ENCODE measurements at regions not wholly inside any gene's neighbourhood (a gene's known extent, or its start where the extent isn't known, plus 50 kb on each side); places are given as distances from the start of the nearest gene placed in this dataset.

- Mint-ChIP-seq H3K27me3 (ENCODE audit: low read depth) (no peaks in the 10 kb centered on the region), H3K4me1 (ENCODE audit: low read depth) (no peaks in the 10 kb centered on the region), H3K27ac (no peak overlapping the region), H3K9me3 (no peaks in the 10 kb centered on the region), H3K4me3 (ENCODE audit: low read depth) (no peak overlapping the region), H3K36me3 (ENCODE audit: low read depth) (no peaks in the 10 kb centered on the region)
- intact Hi-C loops (cut with micrococcal nuclease) = no loop called here
- DNase-seq (ENCODE audit: low spot score) = no peak
These were observed 307.5 kb upstream of the SULF2 start for GRCh38 chr20:48092596-48093280.

- H3K4me3 Mint-ChIP-seq (ENCODE audit: low read depth) = no peak overlapping the region
- no peak overlapping the region for H3K27ac Mint-ChIP-seq
- intact Hi-C loops (cut with micrococcal nuclease) = no loop called here
- H3K9me3 Mint-ChIP-seq = no peaks in the 10 kb centered on the region
- H3K36me3 Mint-ChIP-seq (ENCODE audit: low read depth) = no peaks in the 10 kb centered on the region
- no peaks in the 10 kb centered on the region for H3K4me1 Mint-ChIP-seq (ENCODE audit: low read depth)
- H3K27me3 Mint-ChIP-seq (ENCODE audit: low read depth) = no peaks in the 10 kb centered on the region
- DNase-seq (ENCODE audit: low spot score) = no peak
These were observed 305.5 kb upstream of the SULF2 start for GRCh38 chr20:48090784-48091183.

GRCh38 chr20:48090314-48090713 is 305.0 kb upstream of the SULF2 start:
- intact Hi-C loops (cut with micrococcal nuclease) = no loop called here
- Mint-ChIP-seq H3K9me3 (no peaks in the 10 kb centered on the region), H3K27ac (no peak overlapping the region), H3K4me3 (ENCODE audit: low read depth) (no peak overlapping the region), H3K36me3 (ENCODE audit: low read depth) (no peaks in the 10 kb centered on the region), H3K27me3 (ENCODE audit: low read depth) (peaks cover 2% of the 10 kb centered on the region), H3K4me1 (ENCODE audit: low read depth) (no peaks in the 10 kb centered on the region)
- DNase-seq (ENCODE audit: low spot score) = no peak

- no peaks in the 10 kb centered on the region for H3K4me1 Mint-ChIP-seq (ENCODE audit: low read depth)
- H3K9me3 Mint-ChIP-seq = no peaks in the 10 kb centered on the region
- H3K27me3 Mint-ChIP-seq (ENCODE audit: low read depth) = peaks cover under 1% of the 10 kb centered on the region
- no peak for DNase-seq (ENCODE audit: low spot score)
- H3K36me3 Mint-ChIP-seq (ENCODE audit: low read depth) = no peaks in the 10 kb centered on the region
- intact Hi-C loops (cut with micrococcal nuclease) = no loop called here
- H3K4me3 Mint-ChIP-seq (ENCODE audit: low read depth) = no peak overlapping the region
- no peak overlapping the region for H3K27ac Mint-ChIP-seq
These were observed 295.3 kb upstream of the SULF2 start for GRCh38 chr20:48080583-48080982.

GRCh38 chr20:48079028-48079427 is 293.7 kb upstream of the SULF2 start:
- H3K4me1 Mint-ChIP-seq (ENCODE audit: low read depth) = no peaks in the 10 kb centered on the region
- no peak overlapping the region for H3K4me3 Mint-ChIP-seq (ENCODE audit: low read depth)
- no peaks in the 10 kb centered on the region for H3K36me3 Mint-ChIP-seq (ENCODE audit: low read depth)
- no peak overlapping the region for H3K27ac Mint-ChIP-seq
- DNase-seq (ENCODE audit: low spot score) = no peak
- no peaks in the 10 kb centered on the region for H3K27me3 Mint-ChIP-seq (ENCODE audit: low read depth)
- H3K9me3 Mint-ChIP-seq = no peaks in the 10 kb centered on the region
- intact Hi-C loops (cut with micrococcal nuclease) = no loop called here

- H3K9me3 Mint-ChIP-seq = no peaks in the 10 kb centered on the region
- H3K27me3 Mint-ChIP-seq (ENCODE audit: low read depth) = no peaks in the 10 kb centered on the region
- intact Hi-C loops (cut with micrococcal nuclease) = no loop called here
- H3K4me3 Mint-ChIP-seq (ENCODE audit: low read depth) = no peak overlapping the region
- H3K4me1 Mint-ChIP-seq (ENCODE audit: low read depth) = no peaks in the 10 kb centered on the region
- DNase-seq (ENCODE audit: low spot score) = no peak
- H3K36me3 Mint-ChIP-seq (ENCODE audit: low read depth) = no peaks in the 10 kb centered on the region
- H3K27ac Mint-ChIP-seq = no peak overlapping the region
These were observed 291.5 kb upstream of the SULF2 start for GRCh38 chr20:48076747-48077146.

GRCh38 chr20:48076247-48076646 is 291.0 kb upstream of the SULF2 start:
- H3K9me3 Mint-ChIP-seq = no peaks in the 10 kb centered on the region
- H3K36me3 Mint-ChIP-seq (ENCODE audit: low read depth) = no peaks in the 10 kb centered on the region
- H3K27me3 Mint-ChIP-seq (ENCODE audit: low read depth) = no peaks in the 10 kb centered on the region
- H3K27ac Mint-ChIP-seq = no peak overlapping the region
- H3K4me3 Mint-ChIP-seq (ENCODE audit: low read depth) = no peak overlapping the region
- H3K4me1 Mint-ChIP-seq (ENCODE audit: low read depth) = no peaks in the 10 kb centered on the region
- no peak for DNase-seq (ENCODE audit: low spot score)
- intact Hi-C loops (cut with micrococcal nuclease) = no loop called here

GRCh38 chr20:48075591-48076174 is 290.4 kb upstream of the SULF2 start:
- Mint-ChIP-seq H3K4me1 (ENCODE audit: low read depth) (no peaks in the 10 kb centered on the region), H3K27ac (no peak overlapping the region), H3K9me3 (no peaks in the 10 kb centered on the region), H3K36me3 (ENCODE audit: low read depth) (no peaks in the 10 kb centered on the region), H3K27me3 (ENCODE audit: low read depth) (no peaks in the 10 kb centered on the region), H3K4me3 (ENCODE audit: low read depth) (no peak overlapping the region)
- DNase-seq (ENCODE audit: low spot score) = no peak
- intact Hi-C loops (cut with micrococcal nuclease) = no loop called here

- intact Hi-C loops (cut with micrococcal nuclease) = no loop called here
- Mint-ChIP-seq H3K4me1 (ENCODE audit: low read depth) (no peaks in the 10 kb centered on the region), H3K36me3 (ENCODE audit: low read depth) (no peaks in the 10 kb centered on the region), H3K27me3 (ENCODE audit: low read depth) (no peaks in the 10 kb centered on the region), H3K27ac (no peak overlapping the region), H3K4me3 (ENCODE audit: low read depth) (no peak overlapping the region), H3K9me3 (no peaks in the 10 kb centered on the region)
- no peak for DNase-seq (ENCODE audit: low spot score)
These were observed 285.8 kb upstream of the SULF2 start for GRCh38 chr20:48070991-48071652.

GRCh38 chr20:48069596-48069995 is 284.3 kb upstream of the SULF2 start:
- intact Hi-C loops (cut with micrococcal nuclease) = no loop called here
- no peaks in the 10 kb centered on the region for H3K4me1 Mint-ChIP-seq (ENCODE audit: low read depth)
- no peaks in the 10 kb centered on the region for H3K27me3 Mint-ChIP-seq (ENCODE audit: low read depth)
- DNase-seq (ENCODE audit: low spot score) = no peak
- no peak overlapping the region for H3K27ac Mint-ChIP-seq
- H3K4me3 Mint-ChIP-seq (ENCODE audit: low read depth) = no peak overlapping the region
- H3K36me3 Mint-ChIP-seq (ENCODE audit: low read depth) = no peaks in the 10 kb centered on the region
- no peaks in the 10 kb centered on the region for H3K9me3 Mint-ChIP-seq

GRCh38 chr20:48066851-48067250 is 281.6 kb upstream of the SULF2 start:
- H3K4me3 Mint-ChIP-seq (ENCODE audit: low read depth) = no peak overlapping the region
- DNase-seq (ENCODE audit: low spot score) = no peak
- H3K9me3 Mint-ChIP-seq = no peaks in the 10 kb centered on the region
- H3K4me1 Mint-ChIP-seq (ENCODE audit: low read depth) = no peaks in the 10 kb centered on the region
- intact Hi-C loops (cut with micrococcal nuclease) = no loop called here
- H3K27me3 Mint-ChIP-seq (ENCODE audit: low read depth) = no peaks in the 10 kb centered on the region
- no peak overlapping the region for H3K27ac Mint-ChIP-seq
- no peaks in the 10 kb centered on the region for H3K36me3 Mint-ChIP-seq (ENCODE audit: low read depth)

- Mint-ChIP-seq H3K36me3 (ENCODE audit: low read depth) (no peaks in the 10 kb centered on the region), H3K9me3 (no peaks in the 10 kb centered on the region), H3K27me3 (ENCODE audit: low read depth) (no peaks in the 10 kb centered on the region), H3K4me1 (ENCODE audit: low read depth) (no peaks in the 10 kb centered on the region), H3K27ac (no peak overlapping the region), H3K4me3 (ENCODE audit: low read depth) (no peak overlapping the region)
- no peak for DNase-seq (ENCODE audit: low spot score)
- intact Hi-C loops (cut with micrococcal nuclease) = no loop called here
These were observed 281.0 kb upstream of the SULF2 start for GRCh38 chr20:48066246-48066645.

GRCh38 chr20:48065833-48066232 is 280.6 kb upstream of the SULF2 start:
- Mint-ChIP-seq H3K4me3 (ENCODE audit: low read depth) (no peak overlapping the region), H3K36me3 (ENCODE audit: low read depth) (no peaks in the 10 kb centered on the region), H3K27me3 (ENCODE audit: low read depth) (no peaks in the 10 kb centered on the region), H3K9me3 (no peaks in the 10 kb centered on the region), H3K27ac (no peak overlapping the region), H3K4me1 (ENCODE audit: low read depth) (no peaks in the 10 kb centered on the region)
- DNase-seq (ENCODE audit: low spot score) = no peak
- intact Hi-C loops (cut with micrococcal nuclease) = no loop called here
